NCI-H446 treated with DMSO at 0.1 percent for 48 hours (cell line): ENCODE measurements at regions not wholly inside any gene's neighbourhood (a gene's known extent, or its start where the extent isn't known, plus 50 kb on each side); places are given as distances from the start of the nearest gene placed in this dataset.
"Not testable (repeated sequence)": the region's sequence is repeated elsewhere in the genome, so short reads cannot be mapped to it uniquely, and the experiment has no call there.

Source experiments
- DNase-seq: peaks from one replicate; lab custom pipeline; 2025; lab: John Stamatoyannopoulos, UW

DNA sequence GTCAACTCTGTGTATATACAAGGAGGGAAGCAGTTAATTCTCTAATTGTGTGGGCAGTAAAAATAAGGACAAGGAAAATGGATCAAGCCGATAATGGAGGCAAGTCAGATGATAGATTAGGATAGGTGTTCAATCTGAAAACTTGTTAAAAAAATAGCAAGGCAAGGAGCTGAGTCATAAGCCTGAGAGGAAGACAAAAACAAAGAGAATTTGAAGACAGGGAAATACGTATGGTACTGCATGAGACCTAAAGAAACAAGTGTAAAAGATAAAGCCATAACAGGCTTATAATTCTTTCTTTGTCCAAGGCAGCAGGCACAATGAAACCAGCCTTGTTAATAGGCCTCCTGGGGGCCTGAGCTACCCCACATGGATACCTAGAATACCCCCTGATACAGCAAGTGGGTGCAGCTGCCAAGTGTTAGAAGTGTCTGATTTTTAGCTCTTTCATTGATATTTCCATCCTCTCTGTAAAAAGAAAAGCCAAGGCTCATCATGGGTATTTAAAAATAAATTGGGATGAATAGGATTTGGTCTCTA lies 1570.6 kb upstream of the LRRTM3 start:
- no peak for DNase-seq

GRCh38 chr10:65358565-65358964 lies 1567.3 kb upstream of the LRRTM3 start:
- no peak for DNase-seq

DNA sequence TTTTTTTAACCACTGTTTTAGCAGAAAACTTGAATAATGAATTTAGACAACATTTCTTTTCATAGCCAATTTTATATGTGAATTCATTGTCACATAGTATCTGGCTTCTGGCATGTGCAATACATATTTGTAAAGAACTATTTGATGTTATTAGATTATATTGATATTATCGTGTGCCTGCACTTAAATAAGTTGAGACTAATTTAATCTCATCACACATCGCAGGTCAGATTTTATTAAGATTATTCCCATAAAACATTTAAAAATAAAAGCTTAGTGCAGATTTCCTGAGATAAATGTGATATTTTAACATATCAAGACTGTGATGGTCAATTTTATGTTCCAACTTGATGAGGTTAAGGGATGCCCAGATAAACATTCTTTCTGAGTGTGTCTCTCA lies 1565.3 kb upstream of the LRRTM3 start:
- DNase-seq, result no peak

GRCh38 chr10:65365878-65366277 lies 1560.0 kb upstream of the LRRTM3 start:
- DNase-seq, result no peak

DNA sequence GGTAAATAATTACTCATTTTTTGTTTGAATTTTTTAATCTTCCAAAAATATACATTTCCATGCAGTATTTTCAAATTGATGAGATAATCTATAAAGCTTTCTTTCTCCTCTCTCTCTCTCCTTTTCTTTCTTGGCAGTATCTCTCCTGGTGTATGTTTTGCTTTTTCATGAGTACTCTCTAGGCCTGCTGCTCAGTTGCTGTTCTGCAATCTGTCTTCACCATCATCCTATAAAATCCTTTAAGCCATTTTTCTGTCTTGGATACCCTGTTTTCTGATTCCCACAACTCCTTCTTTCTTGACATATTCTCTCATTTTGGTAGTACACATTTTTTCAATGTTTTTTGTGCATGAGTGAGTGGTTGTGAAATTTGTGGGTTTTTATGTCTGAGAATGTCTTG lies 1558.1 kb upstream of the LRRTM3 start:
- DNase-seq, result no peak

DNA sequence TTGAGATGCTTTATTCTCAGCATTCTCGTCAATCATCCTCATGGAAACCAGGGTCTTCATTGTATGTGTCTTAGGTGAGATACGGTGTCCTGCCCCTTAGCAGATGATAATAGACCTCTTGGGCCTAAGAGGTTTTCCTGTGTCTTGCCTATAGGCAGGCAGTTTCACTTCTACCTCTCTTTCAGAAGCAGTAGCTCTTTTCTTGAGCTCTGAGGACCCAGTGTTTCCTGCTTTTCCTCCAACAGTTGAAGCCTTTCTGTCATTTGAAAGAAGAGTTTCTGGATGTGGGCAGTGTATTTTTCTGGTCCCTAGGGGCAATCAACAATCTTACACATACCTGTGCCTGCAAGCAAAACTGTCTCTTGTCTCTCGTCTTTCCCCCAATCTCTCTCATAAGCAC lies 1550.3 kb upstream of the LRRTM3 start:
- no peak for DNase-seq

- DNase-seq, result no peak
Observed at GRCh38 chr10:65377687-65378086, 1548.1 kb upstream of the LRRTM3 start.

DNA sequence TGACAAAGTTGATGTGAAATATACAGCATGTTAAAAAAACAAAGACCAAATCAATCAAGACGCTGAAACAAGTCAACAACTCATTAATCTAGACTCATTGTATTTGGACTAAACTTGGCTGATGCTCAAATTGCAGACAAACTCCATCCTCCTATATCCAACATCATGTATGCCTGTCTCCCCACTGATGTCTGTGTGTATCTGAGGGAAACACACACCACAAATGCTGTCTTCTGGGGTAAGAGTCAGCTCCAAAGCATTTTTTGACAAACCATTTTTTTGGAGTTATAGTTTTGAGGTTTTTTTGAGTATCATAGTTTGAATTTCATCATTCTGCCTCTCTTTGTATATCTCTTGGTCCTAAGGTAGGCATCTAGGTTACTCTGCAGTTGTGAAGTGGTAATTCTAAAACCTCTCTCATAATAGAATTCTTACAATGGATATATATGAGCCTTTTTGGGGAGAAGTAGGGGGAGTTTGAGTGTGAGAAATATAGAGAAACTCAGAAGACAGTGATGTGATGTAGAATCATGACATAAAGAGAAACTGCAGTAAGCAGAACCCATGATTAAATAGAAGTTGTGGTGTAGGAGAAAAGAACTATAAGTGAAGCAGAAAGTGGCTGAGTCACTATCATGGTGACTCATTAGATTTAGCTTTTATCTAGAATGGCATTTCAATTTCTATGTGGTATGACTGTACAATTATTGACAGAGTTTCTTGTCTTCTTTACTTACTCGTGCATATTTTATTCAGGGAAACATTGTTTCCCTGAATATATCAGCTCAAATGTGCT lies 1531.1 kb upstream of the LRRTM3 start:
- DNase-seq, result no peak

- no peak for DNase-seq
Observed at GRCh38 chr10:65395631-65396030, 1530.2 kb upstream of the LRRTM3 start.

GRCh38 chr10:65396997-65397396 lies 1528.8 kb upstream of the LRRTM3 start:
- no peak for DNase-seq

GRCh38 chr10:65408401-65408800 lies 1517.4 kb upstream of the LRRTM3 start:
- no peak for DNase-seq

- peak; percentile 17 for DNase-seq
Observed at GRCh38 chr10:65413001-65413400, 1512.8 kb upstream of the LRRTM3 start.

DNA sequence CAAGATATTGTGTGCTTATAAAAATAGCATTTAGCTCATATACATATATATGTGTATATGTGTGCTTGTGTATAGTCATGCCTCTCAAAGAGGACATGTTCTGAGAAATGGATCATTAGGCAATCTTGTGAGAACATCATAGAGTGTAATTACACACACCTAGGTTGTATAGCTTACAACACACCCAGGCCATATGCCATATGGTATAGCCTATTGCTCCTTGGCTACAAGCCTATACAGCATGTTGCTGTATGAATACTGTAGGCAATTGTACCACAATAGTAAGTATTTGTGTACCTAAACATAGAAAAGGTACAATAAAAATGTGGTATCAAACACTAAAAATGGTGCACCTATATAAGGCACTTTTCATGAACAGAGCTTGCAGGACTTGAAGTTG lies 1510.5 kb upstream of the LRRTM3 start:
- no peak for DNase-seq

DNA sequence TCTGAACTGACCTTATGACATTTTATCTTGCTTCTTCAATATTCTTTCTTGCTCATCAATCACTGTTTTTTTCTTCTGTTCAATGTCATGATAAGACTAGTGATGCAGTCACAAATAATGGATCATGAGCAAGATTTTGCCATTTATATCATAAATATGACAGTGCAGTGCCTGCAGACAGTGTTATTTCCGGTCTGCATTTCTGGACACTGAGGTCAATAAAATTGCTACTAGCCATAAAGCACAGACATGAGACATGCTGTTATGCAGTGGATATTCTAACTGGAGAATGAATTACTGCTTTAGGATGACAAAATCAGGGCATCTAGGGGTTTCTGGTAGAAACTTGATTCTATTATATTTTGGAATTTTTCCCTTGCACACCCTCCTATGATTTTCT lies 1509.7 kb upstream of the LRRTM3 start:
- DNase-seq, result no peak

DNA sequence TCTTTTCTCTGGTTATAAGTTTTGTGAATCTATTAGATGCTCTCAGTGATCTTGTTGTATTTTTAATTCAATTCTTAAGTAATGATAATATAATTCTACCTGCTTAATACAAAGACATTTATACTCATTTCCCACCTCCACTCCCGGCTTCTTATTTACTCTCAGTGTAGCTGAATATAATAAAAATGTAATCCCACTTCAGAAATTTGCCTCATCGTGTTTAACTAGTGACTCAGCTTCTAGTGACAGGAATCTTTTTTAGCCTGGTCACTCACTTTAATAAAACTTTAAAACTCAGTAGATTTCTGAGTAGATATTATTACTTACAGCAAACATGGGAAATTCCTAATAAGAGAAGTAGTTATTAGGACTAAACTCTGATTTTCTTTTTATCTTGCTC lies 1506.2 kb upstream of the LRRTM3 start:
- DNase-seq, result no peak

- no peak for DNase-seq
Observed at GRCh38 chr10:65423043-65423442, 1502.8 kb upstream of the LRRTM3 start.

DNA sequence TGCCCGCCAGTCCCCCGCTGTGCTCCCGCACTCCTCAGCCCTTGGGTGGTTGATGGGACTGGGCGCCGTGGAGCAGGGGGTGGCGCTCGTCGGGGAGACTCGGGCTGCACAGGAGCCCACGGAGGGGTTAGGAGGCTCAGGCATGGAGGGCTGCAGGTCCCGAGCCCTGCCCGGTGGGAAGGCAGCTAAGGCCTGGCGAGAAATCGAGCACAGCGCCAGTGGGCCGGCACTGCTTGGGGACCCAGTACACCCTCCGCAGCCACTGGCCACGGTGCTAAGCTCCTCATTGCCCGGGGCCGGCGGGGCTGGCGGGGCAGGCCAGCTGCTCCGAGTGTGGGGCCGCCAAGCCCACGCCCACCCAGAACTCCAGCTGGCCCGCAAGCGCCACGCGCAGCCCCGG lies 1496.5 kb upstream of the LRRTM3 start:
- DNase-seq, result not testable (repeated sequence)

GRCh38 chr10:65430979-65431378 lies 1494.9 kb upstream of the LRRTM3 start:
- DNase-seq, result no peak

GRCh38 chr10:65470986-65471385 lies 1454.8 kb upstream of the LRRTM3 start:
- DNase-seq, result no peak

GRCh38 chr10:65482848-65483247 lies 1443.0 kb upstream of the LRRTM3 start:
- DNase-seq, result no peak

GRCh38 chr10:65491799-65492198 lies 1434.0 kb upstream of the LRRTM3 start:
- DNase-seq, result no peak

DNA sequence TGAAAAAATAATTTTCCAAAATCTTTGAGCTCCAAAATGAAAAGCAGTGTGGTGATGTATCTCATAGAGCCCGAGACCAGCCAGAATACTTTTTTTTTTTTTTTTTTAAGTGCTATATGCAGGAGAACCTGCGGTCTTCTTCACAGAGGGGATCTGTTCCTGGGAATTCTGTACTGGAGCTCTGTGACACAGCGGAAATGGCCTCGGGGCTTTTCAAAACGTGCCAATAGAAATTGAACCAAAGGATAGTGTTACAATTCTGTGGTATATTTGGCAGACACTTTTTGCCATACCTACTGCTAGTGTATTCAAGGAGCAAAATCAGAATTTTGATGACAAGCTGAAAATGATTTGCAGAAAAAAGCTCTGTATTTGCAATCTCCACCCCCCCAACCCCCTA lies 1429.3 kb upstream of the LRRTM3 start:
- no peak for DNase-seq

GRCh38 chr10:65497837-65498236 lies 1428.0 kb upstream of the LRRTM3 start:
- no peak for DNase-seq

DNA sequence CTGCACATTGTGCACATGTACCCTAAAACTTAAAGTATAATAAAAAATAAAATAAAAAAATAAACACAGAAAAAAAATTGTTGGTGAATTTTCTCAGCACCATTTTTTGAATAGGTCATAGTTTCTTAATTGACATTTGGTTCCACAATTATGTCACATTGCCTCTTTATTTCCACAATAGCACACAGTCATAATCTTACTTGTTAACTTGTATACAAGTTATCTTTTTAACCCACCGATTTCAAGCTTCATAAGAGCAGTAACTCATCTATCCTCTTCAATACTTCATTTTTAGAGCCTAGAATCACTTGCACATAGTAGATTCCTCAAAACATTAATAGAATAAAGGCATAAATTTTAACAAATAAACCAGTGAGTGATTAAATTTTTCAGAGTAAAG lies 1425.1 kb upstream of the LRRTM3 start:
- DNase-seq, result no peak
